Karpas-422 (cell line): ENCODE measurements at regions not wholly inside any gene's neighbourhood (a gene's known extent, or its start where the extent isn't known, plus 50 kb on each side); places are given as distances from the start of the nearest gene placed in this dataset.

Experiments
- DNase-seq: peaks from one replicate; pipeline ENCODE4 v3.0.0-alpha.2; 2015
- H2AFZ ChIP-seq: fragments of 200-600 bp; sonication (generic); 2 replicates; pipeline ENCODE4 v1.6.1; 2014; ENCODE audit warnings: antibody characterized with exemption, low read length, mixed read lengths
- H3K27ac ChIP-seq: fragments of 200-600 bp; sonication (generic); 2 replicates; pipeline ENCODE4 v1.5.1; 2014; ENCODE audit warnings: mild to moderate bottlenecking, low read length, moderate library complexity
- H3K27me3 ChIP-seq: fragments of 200-600 bp; sonication (generic); 2 replicates; pipeline ENCODE4 v1.6.1; 2014; ENCODE audit warnings: low read length, mixed read lengths
- H3K36me3 ChIP-seq: fragments of 200-600 bp; sonication (generic); 2 replicates; pipeline ENCODE4 v1.6.1; 2014; ENCODE audit warnings: low read length, mixed read lengths; ENCODE audit not compliant: insufficient read depth
- H3K4me1 ChIP-seq: fragments of 200-600 bp; sonication (generic); 2 replicates; pipeline ENCODE4 v1.6.1; 2014; ENCODE audit warnings: mild to moderate bottlenecking, low read length, mixed read lengths
- H3K4me2 ChIP-seq: fragments of 200-600 bp; sonication (generic); 2 replicates; pipeline ENCODE4 v1.6.1; 2014; ENCODE audit warnings: low read length, low read depth, mild to moderate bottlenecking; ENCODE audit not compliant: poor library complexity, severe bottlenecking
- H3K4me3 ChIP-seq: fragments of 200-600 bp; sonication (generic); 2 replicates; pipeline ENCODE4 v1.5.1; 2014; ENCODE audit warnings: mild to moderate bottlenecking, antibody characterized with exemption, low read length, mixed read lengths
- H3K79me2 ChIP-seq: fragments of 200-600 bp; sonication (generic); 2 replicates; pipeline ENCODE4 v1.6.1; 2014; ENCODE audit warnings: mild to moderate bottlenecking, low read length, mixed read lengths
- H3K9ac ChIP-seq: fragments of 200-600 bp; sonication (generic); 2 replicates; pipeline ENCODE4 v1.6.0; 2014; ENCODE audit warnings: low read length
- H3K9me2 ChIP-seq: fragments of 200-600 bp; sonication (generic), shearing (Covaris generic); replicated peaks from 2 replicates; pipeline ENCODE4 v1.6.0; 2014; ENCODE audit warnings: mild to moderate bottlenecking, low read length, moderate library complexity; ENCODE audit not compliant: insufficient read depth
- H3K9me3 ChIP-seq: fragments of 300-700, 200-600 bp; sonication (generic); 2 replicates; pipeline ENCODE4 v1.6.1; 2014; ENCODE audit warnings: low read length, mixed read lengths
- H4K20me1 ChIP-seq: fragments of 200-600 bp; sonication (generic); 2 replicates; pipeline ENCODE4 v1.6.1; 2014; ENCODE audit warnings: mild to moderate bottlenecking, antibody characterized with exemption, low read length, low read depth; ENCODE audit not compliant: insufficient read depth

DNA sequence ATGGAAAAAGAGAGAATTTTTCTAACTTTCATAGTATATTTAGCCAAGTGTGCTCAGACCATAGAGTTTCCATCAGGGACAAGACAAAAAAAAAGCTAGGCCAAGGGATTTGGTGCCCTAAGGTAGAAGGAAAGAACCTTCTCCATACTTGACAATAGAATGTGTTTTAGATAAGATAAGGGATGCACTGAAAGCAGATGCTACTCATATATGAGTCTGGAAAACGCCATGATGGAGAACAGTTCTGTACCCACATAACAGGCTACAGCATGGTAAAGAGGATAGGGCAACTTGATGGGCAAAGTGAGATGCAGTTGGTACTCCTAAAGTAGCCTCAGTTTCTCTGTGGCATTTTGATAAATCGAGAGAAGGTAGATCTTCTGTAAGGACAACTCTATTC, 216.4 kb upstream of the NECTIN3 start:
- Histone ChIP-seq H3K27ac (no peak overlapping the region), H3K36me3 (no peaks in the 10 kb centered on the region), H3K4me1 (no peaks in the 10 kb centered on the region), H3K79me2 (no peaks in the 10 kb centered on the region), H3K9me3 (peaks cover 7% of the 10 kb centered on the region; the same call in 1 of the 2 replicates), H3K4me3 (no peak overlapping the region), H3K9ac (no peak overlapping the region), H3K27me3 (no peaks in the 10 kb centered on the region), H3K9me2 (no peaks in the 10 kb centered on the region), H4K20me1 (no peaks in the 10 kb centered on the region), H2AFZ (no peak overlapping the region), H3K4me2 (no peak overlapping the region)
- DNase-seq, result no peak

- Histone ChIP-seq H3K4me1 (no peaks in the 10 kb centered on the region), H3K4me3 (no peak overlapping the region), H3K9ac (no peak overlapping the region), H3K9me3 (peaks cover 4% of the 10 kb centered on the region; the same call in 1 of the 2 replicates), H3K79me2 (no peaks in the 10 kb centered on the region), H4K20me1 (no peaks in the 10 kb centered on the region), H3K36me3 (no peaks in the 10 kb centered on the region), H3K9me2 (no peaks in the 10 kb centered on the region), H3K27ac (no peak overlapping the region), H3K27me3 (no peaks in the 10 kb centered on the region), H2AFZ (no peak overlapping the region), H3K4me2 (no peak overlapping the region)
- DNase-seq, result no peak
Measured at GRCh38 chr3:110856916-110857315, 214.7 kb upstream of the NECTIN3 start.

DNA sequence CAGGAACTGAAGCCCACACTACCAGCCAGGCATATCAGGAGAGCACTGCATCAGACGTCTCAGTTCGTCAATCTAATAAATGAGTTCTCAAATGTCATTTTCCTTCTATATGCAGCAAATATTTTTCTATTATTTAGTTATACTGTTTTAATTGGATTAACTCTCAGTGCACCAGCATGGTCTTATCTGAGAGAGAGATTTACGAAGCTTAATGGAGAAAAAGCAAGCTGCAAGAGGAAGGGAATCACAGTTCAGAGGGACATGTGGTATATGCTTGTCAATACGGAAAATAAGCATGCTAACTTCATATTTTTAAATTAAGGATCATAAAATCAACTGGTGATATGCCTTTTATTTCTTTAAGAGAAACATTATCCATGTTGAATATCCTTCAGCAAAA, 213.1 kb upstream of the NECTIN3 start:
- Histone ChIP-seq H3K4me3 (no peak overlapping the region), H4K20me1 (no peaks in the 10 kb centered on the region), H2AFZ (no peak overlapping the region), H3K9me3 (peaks cover 4% of the 10 kb centered on the region; the same call in 1 of the 2 replicates), H3K9me2 (no peaks in the 10 kb centered on the region), H3K9ac (no peak overlapping the region), H3K36me3 (no peaks in the 10 kb centered on the region), H3K79me2 (no peaks in the 10 kb centered on the region), H3K4me1 (no peaks in the 10 kb centered on the region), H3K4me2 (no peak overlapping the region), H3K27ac (no peak overlapping the region), H3K27me3 (no peaks in the 10 kb centered on the region)
- DNase-seq, result no peak

DNA sequence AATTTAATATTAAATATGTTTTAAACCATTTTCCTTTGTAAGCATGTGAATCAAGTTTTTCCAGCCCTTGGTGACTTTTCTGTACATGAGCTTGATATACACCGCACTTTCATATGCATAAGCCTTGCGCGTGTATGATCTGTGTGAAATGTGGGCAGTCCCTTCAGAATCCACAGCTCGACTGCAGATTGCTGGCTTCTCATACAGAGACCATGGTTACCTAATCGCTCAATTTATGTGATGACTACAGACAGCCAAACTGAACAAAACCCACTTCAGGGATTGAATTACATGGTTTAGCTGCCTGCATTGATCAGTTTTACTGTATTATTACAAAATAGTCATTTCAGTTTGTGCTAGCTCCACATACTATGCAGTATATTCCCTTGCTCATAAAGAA, 212.3 kb upstream of the NECTIN3 start:
- no peak for DNase-seq
- no peak overlapping the region for H3K9ac ChIP-seq
- no peaks in the 10 kb centered on the region for H3K27me3 ChIP-seq
- H3K4me2 ChIP-seq, result no peak overlapping the region
- H4K20me1 ChIP-seq, result no peaks in the 10 kb centered on the region
- H3K36me3 ChIP-seq, result no peaks in the 10 kb centered on the region
- no peaks in the 10 kb centered on the region for H3K9me2 ChIP-seq
- H2AFZ ChIP-seq, result no peak overlapping the region
- H3K79me2 ChIP-seq, result no peaks in the 10 kb centered on the region
- H3K4me3 ChIP-seq, result no peak overlapping the region
- H3K27ac ChIP-seq, result no peak overlapping the region
- peaks cover 4% of the 10 kb centered on the region; the same call in 1 of the 2 replicates for H3K9me3 ChIP-seq
- no peaks in the 10 kb centered on the region for H3K4me1 ChIP-seq

DNA sequence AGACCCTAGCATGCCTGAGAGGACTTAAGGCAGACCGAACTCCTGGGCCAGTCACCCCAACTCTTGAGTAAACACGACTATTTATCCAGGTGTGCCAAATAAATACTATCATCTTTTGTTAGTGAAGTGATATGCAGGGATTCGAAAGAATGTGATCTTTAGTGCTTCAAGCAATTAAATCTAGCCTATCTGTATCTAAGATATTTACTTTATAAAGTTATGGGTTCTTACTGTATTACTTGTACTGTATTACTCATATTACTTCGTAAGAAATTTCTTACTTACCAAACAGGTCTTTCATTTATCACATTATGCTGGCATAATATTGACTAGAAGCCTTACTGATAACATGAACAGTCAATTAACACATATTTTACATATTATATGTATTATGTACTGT, 211.6 kb upstream of the NECTIN3 start:
- Histone ChIP-seq H2AFZ (no peak overlapping the region), H3K27me3 (no peaks in the 10 kb centered on the region), H3K4me1 (no peaks in the 10 kb centered on the region), H3K27ac (no peak overlapping the region), H3K4me2 (no peak overlapping the region), H3K36me3 (no peaks in the 10 kb centered on the region), H3K9me3 (peaks cover 4% of the 10 kb centered on the region; the same call in 1 of the 2 replicates), H3K9ac (no peak overlapping the region), H4K20me1 (no peaks in the 10 kb centered on the region), H3K4me3 (no peak overlapping the region), H3K79me2 (no peaks in the 10 kb centered on the region), H3K9me2 (no peaks in the 10 kb centered on the region)
- DNase-seq, result no peak

DNA sequence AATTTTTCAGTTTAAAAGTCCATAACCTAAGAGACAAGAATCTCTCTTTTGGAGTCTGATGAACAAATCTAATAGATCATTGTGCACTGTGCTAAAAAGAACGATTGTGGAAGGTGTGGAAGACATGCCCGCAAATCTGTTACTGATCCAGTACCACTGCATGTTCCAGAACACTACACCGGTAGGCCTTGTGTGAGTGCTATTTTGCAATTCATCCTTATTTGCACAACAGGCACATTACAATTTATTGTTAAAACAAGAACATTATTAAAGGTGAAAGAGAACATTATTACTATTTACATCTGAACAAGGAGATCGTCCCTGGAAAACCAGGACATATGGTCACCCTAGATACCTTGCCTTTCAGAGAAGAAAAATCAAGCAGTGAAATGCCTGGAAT, 205.7 kb upstream of the NECTIN3 start:
- Histone ChIP-seq H3K36me3 (no peaks in the 10 kb centered on the region), H3K4me1 (no peaks in the 10 kb centered on the region), H3K4me3 (no peak overlapping the region), H3K4me2 (no peak overlapping the region), H3K79me2 (no peaks in the 10 kb centered on the region), H3K27me3 (no peaks in the 10 kb centered on the region), H4K20me1 (no peaks in the 10 kb centered on the region), H2AFZ (no peak overlapping the region), H3K9ac (no peak overlapping the region), H3K9me3 (peaks cover 8% of the 10 kb centered on the region), H3K27ac (no peak overlapping the region), H3K9me2 (no peaks in the 10 kb centered on the region)
- DNase-seq, result no peak

GRCh38 chr3:110868106-110868505, 203.5 kb upstream of the NECTIN3 start:
- H3K9ac ChIP-seq, result no peak overlapping the region
- H3K4me1 ChIP-seq, result no peaks in the 10 kb centered on the region
- no peaks in the 10 kb centered on the region for H3K79me2 ChIP-seq
- peaks cover 8% of the 10 kb centered on the region for H3K9me3 ChIP-seq
- no peak overlapping the region for H2AFZ ChIP-seq
- no peak overlapping the region for H3K4me3 ChIP-seq
- H3K36me3 ChIP-seq, result no peaks in the 10 kb centered on the region
- H4K20me1 ChIP-seq, result no peaks in the 10 kb centered on the region
- no peak overlapping the region for H3K4me2 ChIP-seq
- H3K9me2 ChIP-seq, result no peaks in the 10 kb centered on the region
- no peak overlapping the region for H3K27ac ChIP-seq
- no peaks in the 10 kb centered on the region for H3K27me3 ChIP-seq
- no peak for DNase-seq

DNA sequence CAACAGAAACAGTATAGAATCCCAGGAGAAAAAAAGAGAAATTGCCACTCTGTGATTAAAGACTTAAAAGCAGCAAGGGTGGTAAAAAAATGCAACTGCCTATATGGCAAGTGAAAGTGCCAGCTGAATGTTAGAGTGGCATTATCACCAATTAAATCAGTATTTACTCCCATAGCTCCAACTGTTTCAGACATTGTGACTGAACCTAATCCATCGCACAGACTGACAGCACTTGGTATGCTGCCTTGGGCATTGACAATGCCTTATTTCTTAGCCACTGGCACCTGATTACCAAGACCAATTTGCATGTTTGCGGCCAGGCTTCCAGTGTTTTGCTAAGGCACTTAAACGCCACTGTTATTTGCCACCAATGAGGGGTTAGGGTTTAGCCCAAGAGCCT, 201.9 kb upstream of the NECTIN3 start:
- peaks cover 12% of the 10 kb centered on the region for H3K9me3 ChIP-seq
- H3K4me3 ChIP-seq, result no peak overlapping the region
- H3K4me1 ChIP-seq, result no peaks in the 10 kb centered on the region
- H3K9me2 ChIP-seq, result no peaks in the 10 kb centered on the region
- H3K27ac ChIP-seq, result no peak overlapping the region
- no peaks in the 10 kb centered on the region for H4K20me1 ChIP-seq
- no peaks in the 10 kb centered on the region for H3K79me2 ChIP-seq
- no peak for DNase-seq
- H3K27me3 ChIP-seq, result no peaks in the 10 kb centered on the region
- H2AFZ ChIP-seq, result no peak overlapping the region
- no peaks in the 10 kb centered on the region for H3K36me3 ChIP-seq
- no peak overlapping the region for H3K9ac ChIP-seq
- H3K4me2 ChIP-seq, result no peak overlapping the region

- H2AFZ ChIP-seq, result no peak overlapping the region
- DNase-seq, result no peak
- H3K9ac ChIP-seq, result no peak overlapping the region
- H3K4me3 ChIP-seq, result no peak overlapping the region
- H3K79me2 ChIP-seq, result no peaks in the 10 kb centered on the region
- no peaks in the 10 kb centered on the region for H3K27me3 ChIP-seq
- no peaks in the 10 kb centered on the region for H3K4me1 ChIP-seq
- H3K4me2 ChIP-seq, result no peak overlapping the region
- H3K27ac ChIP-seq, result no peak overlapping the region
- H3K9me2 ChIP-seq, result no peaks in the 10 kb centered on the region
- no peaks in the 10 kb centered on the region for H4K20me1 ChIP-seq
- peaks cover 12% of the 10 kb centered on the region for H3K9me3 ChIP-seq
- no peaks in the 10 kb centered on the region for H3K36me3 ChIP-seq
Measured at GRCh38 chr3:110871869-110872268, 199.7 kb upstream of the NECTIN3 start.
